Prostate gland (tissue), 2 donors: ENCODE measurements at regions not wholly inside any gene's neighbourhood (a gene's known extent, or its start where the extent isn't known, plus 50 kb on each side); places are given as distances from the start of the nearest gene placed in this dataset.

Source experiments
- POLR2A ChIP-seq: fragments of 450-650 bp; IDR thresholded peaks from one replicate; pipeline ENCODE4 v1.6.1; 2016; ENCODE audit warnings: antibody characterized with exemption, mild to moderate bottlenecking
- POLR2AphosphoS5 ChIP-seq: sonication (generic); formaldehyde crosslinking; IDR thresholded peaks from one replicate; pipeline ENCODE4 v1.6.1; 2017; ENCODE audit warnings: antibody characterized with exemption
- TF ChIP-seq, protein P1 (sequence below), 4 experiments: fragments of 200-600 bp in 2 of 4; fragments of 450-650 bp in 2 of 4; sonication (generic) in 2 of 4; IDR thresholded peaks; 1 replicate in 3 of 4; 2 replicates in 1 of 4; pipeline ENCODE4 v1.5.1; 2016 to 2019; ENCODE audit warnings: antibody characterized with exemption in 4 of 4, mild to moderate bottlenecking in 2 of 4, moderate library complexity in 2 of 4

GRCh38 chr2:24429197-24430074 lies 61.6 kb upstream of the NCOA1 start:
- TF ChIP-seq, protein P1, sequence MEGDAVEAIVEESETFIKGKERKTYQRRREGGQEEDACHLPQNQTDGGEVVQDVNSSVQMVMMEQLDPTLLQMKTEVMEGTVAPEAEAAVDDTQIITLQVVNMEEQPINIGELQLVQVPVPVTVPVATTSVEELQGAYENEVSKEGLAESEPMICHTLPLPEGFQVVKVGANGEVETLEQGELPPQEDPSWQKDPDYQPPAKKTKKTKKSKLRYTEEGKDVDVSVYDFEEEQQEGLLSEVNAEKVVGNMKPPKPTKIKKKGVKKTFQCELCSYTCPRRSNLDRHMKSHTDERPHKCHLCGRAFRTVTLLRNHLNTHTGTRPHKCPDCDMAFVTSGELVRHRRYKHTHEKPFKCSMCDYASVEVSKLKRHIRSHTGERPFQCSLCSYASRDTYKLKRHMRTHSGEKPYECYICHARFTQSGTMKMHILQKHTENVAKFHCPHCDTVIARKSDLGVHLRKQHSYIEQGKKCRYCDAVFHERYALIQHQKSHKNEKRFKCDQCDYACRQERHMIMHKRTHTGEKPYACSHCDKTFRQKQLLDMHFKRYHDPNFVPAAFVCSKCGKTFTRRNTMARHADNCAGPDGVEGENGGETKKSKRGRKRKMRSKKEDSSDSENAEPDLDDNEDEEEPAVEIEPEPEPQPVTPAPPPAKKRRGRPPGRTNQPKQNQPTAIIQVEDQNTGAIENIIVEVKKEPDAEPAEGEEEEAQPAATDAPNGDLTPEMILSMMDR (IDR thresholded peaks at IDR 0.05): no peak
- TF ChIP-seq POLR2AphosphoS5 (no peak), POLR2A (no peak)
